B cell (primary cell): ENCODE measurements at regions not wholly inside any gene's neighbourhood (a gene's known extent, or its start where the extent isn't known, plus 50 kb on each side); places are given as distances from the start of the nearest gene placed in this dataset.

Experiments used
- CTCF ChIP-seq: fragments of 200-600 bp; IDR thresholded peaks from one replicate; pipeline ENCODE4 v1.8.0; 2022; ENCODE audit warnings: antibody characterized with exemption, mild to moderate bottlenecking
- EZH2 ChIP-seq: IDR thresholded peaks from 2 replicates; pipeline ENCODE4 v1.6.1; 2012; ENCODE audit warnings: borderline replicate concordance, low read depth, mild to moderate bottlenecking, moderate library complexity, low read length; ENCODE audit not compliant: insufficient read depth, poor library complexity, severe bottlenecking

- no peak for TF ChIP-seq CTCF
- TF ChIP-seq EZH2, result no peak
These were observed 156.2 kb upstream of the LMCD1 start for GRCh38 chr3:8345398-8345797.
